ENCODE measurements at regions not wholly inside any gene's neighbourhood (a gene's known extent, or its start where the extent isn't known, plus 50 kb on each side); places are given as distances from the start of the nearest gene placed in this dataset.

DNA sequence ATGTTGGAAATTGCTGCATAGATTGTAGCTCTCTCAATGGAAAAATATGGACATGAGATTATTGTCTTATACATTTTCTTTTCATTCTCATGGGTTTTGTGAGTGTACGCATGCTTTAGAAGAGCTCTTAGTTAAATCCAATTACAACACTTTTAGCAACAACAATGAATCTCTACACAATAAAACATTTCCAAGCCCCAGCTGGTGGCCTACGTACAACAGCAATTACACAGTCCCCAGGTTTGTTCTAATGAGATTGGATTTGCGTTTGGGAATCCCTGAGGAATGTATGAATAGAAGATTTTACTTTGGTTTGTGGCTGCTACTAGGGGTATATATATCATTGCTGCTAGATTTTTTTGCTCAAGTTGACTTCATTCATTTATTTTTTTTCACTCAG, 98.6 kb downstream of the FHDC1 start:
- DNase-seq (ENCODE audit: low spot score): no peak

- no peak for DNase-seq (ENCODE audit: low spot score)
Observed at GRCh38 chr4:153036931-153037482, 100.9 kb downstream of the FHDC1 start.

- no peak for DNase-seq (ENCODE audit: low spot score)
Observed at GRCh38 chr4:153038623-153039311, 102.6 kb downstream of the FHDC1 start.

DNA sequence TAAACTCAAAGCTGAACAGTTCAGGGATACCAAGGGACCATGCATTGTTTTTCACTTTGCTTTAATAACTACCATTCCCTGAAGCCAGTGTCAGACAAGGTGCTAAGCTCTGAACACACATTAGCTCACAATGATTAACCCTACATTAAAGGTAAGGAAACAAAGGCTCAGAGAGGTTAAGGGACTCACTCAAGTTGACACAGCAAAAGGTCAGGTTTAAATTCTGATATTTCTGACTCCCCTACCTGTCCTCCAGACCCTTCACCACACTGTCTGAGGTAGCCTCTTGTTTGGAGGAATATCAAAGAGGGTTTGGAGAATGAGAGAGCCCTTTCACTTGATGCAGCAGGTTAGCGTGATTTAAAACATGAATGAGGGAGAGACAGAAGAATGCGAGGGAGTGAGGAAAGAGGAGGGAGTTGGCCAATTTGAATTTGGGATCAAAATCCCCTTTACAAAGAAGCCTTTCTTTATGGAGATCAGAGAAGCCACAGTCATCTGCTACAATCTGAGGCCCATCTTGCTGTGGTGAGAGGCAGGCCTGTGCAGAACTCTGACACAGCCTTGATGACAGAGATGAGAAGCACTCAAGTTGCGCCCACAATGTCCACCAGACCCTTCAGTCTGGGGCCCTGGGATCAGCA, 103.5 kb downstream of the FHDC1 start:
- DNase-seq (ENCODE audit: low spot score): no peak

- DNase-seq (ENCODE audit: low spot score): no peak
Observed at GRCh38 chr4:153040677-153041076, 104.6 kb downstream of the FHDC1 start.

GRCh38 chr4:153044036-153044435, 107.9 kb downstream of the FHDC1 start:
- no peak for DNase-seq (ENCODE audit: low spot score)

- no peak for DNase-seq (ENCODE audit: low spot score)
Observed at GRCh38 chr4:153045111-153045982, 109.2 kb downstream of the FHDC1 start.

- no peak for DNase-seq (ENCODE audit: low spot score)
Observed at GRCh38 chr4:153058671-153059060, 122.5 kb downstream of the FHDC1 start.

GRCh38 chr4:153060196-153060595, 124.1 kb downstream of the FHDC1 start:
- DNase-seq (ENCODE audit: low spot score): no peak

DNA sequence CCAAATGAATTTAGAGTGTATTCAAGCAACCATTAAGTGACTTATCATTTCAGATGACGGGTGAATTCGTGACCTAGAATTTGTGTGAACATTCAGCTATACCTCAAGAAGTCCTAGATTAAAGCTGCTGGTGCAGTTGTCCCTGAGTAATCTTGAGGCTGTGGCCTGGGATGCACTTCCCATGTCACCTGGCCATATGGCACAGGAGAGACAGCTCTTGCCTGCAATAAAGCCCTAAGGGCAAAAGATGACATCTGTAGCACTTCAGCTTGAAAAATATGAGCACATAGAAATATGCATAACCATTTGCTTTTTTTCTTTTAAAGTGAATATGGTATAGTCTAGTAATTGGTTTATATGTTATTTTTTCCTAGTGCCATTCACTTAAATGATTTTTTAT, 125.8 kb downstream of the FHDC1 start:
- DNase-seq (ENCODE audit: low spot score): no peak

DNA sequence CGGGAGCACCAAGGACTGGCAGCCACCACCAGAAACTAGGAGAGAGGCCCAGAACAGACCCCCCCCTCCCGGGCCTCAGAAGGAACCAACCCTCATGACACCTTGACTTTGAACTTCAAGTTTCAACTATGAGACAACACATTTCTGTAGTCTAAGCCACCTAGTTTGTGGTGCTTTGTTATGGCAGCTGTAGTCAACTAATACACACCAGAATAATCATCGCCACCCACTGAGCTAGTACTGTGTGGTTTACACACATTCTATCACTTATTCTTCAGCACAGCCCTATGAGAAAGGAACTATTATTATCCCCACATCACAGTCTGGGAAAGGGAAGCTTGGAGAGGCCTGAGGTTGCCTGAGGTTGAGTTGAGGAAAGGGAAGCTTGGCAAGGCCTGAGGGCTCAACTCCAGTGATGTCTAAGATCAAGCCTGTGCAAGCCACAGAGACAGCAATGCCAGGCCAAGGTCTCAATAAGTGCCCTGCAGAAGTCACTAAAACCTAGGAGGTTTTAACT, 126.6 kb downstream of the FHDC1 start:
- DNase-seq (ENCODE audit: low spot score): no peak

DNA sequence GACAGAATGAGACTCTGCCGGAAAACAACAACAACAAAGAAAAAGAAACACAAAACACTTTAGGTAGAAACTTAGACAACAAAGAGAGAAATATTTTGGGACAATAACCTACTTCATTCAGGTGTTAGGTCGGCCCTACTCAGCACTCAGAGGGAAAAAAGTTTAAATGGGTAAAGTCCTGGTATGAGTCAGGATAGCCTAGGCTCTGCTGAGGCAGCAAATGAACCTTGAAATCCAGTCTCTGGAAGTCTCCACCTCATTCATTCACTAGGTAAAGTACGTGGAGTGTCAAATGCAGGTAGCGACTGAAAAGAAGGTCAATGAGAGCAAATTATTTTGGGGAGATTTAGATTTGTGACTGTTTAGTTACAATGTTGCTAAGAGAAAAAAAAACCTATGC, 127.4 kb downstream of the FHDC1 start:
- DNase-seq (ENCODE audit: low spot score): no peak

GRCh38 chr4:153064571-153064970, 128.4 kb downstream of the FHDC1 start:
- no peak for DNase-seq (ENCODE audit: low spot score)

- DNase-seq (ENCODE audit: low spot score): no peak
Observed at GRCh38 chr4:153065276-153065675, 129.2 kb downstream of the FHDC1 start.

DNA sequence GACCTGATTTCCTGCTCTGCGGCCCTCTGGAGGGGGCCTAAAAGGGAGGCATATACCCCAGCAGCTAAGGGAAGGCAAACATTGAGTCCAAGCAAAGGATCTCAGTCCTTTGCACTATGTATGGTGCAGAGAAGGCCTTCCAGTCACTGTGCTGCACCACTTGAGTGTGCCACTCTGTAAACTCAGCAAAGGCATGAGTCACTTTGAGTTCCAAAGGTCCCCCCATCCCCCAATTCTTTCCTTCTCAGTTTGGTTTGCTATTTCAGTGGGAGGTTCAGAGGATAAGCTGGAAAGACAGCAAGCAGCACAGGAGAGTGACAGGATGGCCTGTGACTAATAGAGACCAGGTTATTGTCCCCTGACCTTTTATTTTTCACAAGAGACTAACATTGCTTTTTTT, 131.3 kb downstream of the FHDC1 start:
- no peak for DNase-seq (ENCODE audit: low spot score)

- DNase-seq (ENCODE audit: low spot score): no peak
Observed at GRCh38 chr4:153068751-153069150, 132.6 kb downstream of the FHDC1 start.

GRCh38 chr4:153071958-153072598, 132.2 kb upstream of the TRIM2 start:
- no peak for DNase-seq (ENCODE audit: low spot score)

DNA sequence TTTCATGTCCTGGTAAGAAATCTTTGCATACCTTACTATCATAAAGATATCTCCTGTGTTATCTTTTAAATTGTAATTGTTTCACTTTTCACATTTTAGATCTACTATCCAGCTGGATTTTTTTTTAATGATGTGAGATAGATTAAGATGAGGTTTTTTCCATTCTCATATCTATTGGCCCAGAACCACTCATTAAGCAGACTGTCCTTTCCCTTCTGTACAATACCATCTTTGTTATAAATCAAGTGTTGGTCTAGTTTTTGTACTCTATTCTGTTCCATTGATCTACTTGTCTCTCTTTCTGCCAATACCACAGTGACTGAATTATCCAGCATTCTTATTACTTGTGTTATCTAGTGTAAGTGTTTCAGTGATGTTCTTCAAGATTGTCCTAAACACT, 131.6 kb upstream of the TRIM2 start:
- no peak for DNase-seq (ENCODE audit: low spot score)

- DNase-seq (ENCODE audit: low spot score): no peak
Observed at GRCh38 chr4:153074486-153074885, 129.8 kb upstream of the TRIM2 start.

- DNase-seq (ENCODE audit: low spot score): no peak
Observed at GRCh38 chr4:153074936-153075630, 129.2 kb upstream of the TRIM2 start.

All from ureter (tissue), 1 donor.